WI38 (cell line): ENCODE measurements at regions not wholly inside any gene's neighbourhood (a gene's known extent, or its start where the extent isn't known, plus 50 kb on each side); places are given as distances from the start of the nearest gene placed in this dataset.
"Not testable (repeated sequence)": the region's sequence is repeated elsewhere in the genome, so short reads cannot be mapped to it uniquely, and the experiment has no call there.

Experiments
- H3K4me3 ChIP-seq: 2 replicates; pipeline ENCODE4 v1.5.1; 2011; ENCODE audit warnings: low read depth, mild to moderate bottlenecking, control low read depth, low read length
- CTCF ChIP-seq: IDR thresholded peaks from 2 replicates; pipeline ENCODE4 v1.5.1; 2012; ENCODE audit warnings: low read depth, mild to moderate bottlenecking, control low read depth, low read length

GRCh38 chr17:20678424-20678823, 98.9 kb downstream of the CDRT15L2 start:
- not testable (repeated sequence) for H3K4me3 ChIP-seq

GRCh38 chr17:20681746-20682722, 102.5 kb downstream of the CDRT15L2 start:
- H3K4me3 ChIP-seq, result not testable (repeated sequence)

GRCh38 chr17:20683651-20684229, 104.2 kb downstream of the CDRT15L2 start:
- H3K4me3 ChIP-seq, result not testable (repeated sequence)

- H3K4me3 ChIP-seq, result not testable (repeated sequence)
These were observed 105.5 kb downstream of the CDRT15L2 start for GRCh38 chr17:20684975-20685374.

GRCh38 chr17:20687584-20687983, 108.1 kb downstream of the CDRT15L2 start:
- not testable (repeated sequence) for H3K4me3 ChIP-seq

- H3K4me3 ChIP-seq, result not testable (repeated sequence)
These were observed 109.7 kb downstream of the CDRT15L2 start for GRCh38 chr17:20689170-20689749.

GRCh38 chr17:20692706-20693105, 113.2 kb downstream of the CDRT15L2 start:
- not testable (repeated sequence) for H3K4me3 ChIP-seq

- not testable (repeated sequence) for H3K4me3 ChIP-seq
These were observed 116.3 kb downstream of the CDRT15L2 start for GRCh38 chr17:20695871-20696270.

- H3K4me3 ChIP-seq, result not testable (repeated sequence)
These were observed 119.1 kb downstream of the CDRT15L2 start for GRCh38 chr17:20698463-20699206.

GRCh38 chr17:20700528-20700927, 121.0 kb downstream of the CDRT15L2 start:
- H3K4me3 ChIP-seq, result not testable (repeated sequence)

- H3K4me3 ChIP-seq, result not testable (repeated sequence)
These were observed 121.8 kb downstream of the CDRT15L2 start for GRCh38 chr17:20701366-20701765.

GRCh38 chr17:20702692-20703091, 123.2 kb downstream of the CDRT15L2 start:
- no peak for TF ChIP-seq CTCF
- H3K4me3 ChIP-seq, result no peak overlapping the region

- no peak for TF ChIP-seq CTCF
- H3K4me3 ChIP-seq, result no peak overlapping the region
These were observed 124.3 kb downstream of the CDRT15L2 start for GRCh38 chr17:20703781-20704180.

- H3K4me3 ChIP-seq, result not testable (repeated sequence)
These were observed 125.7 kb downstream of the CDRT15L2 start for GRCh38 chr17:20705186-20705585.
